HCT116 (cell line): ENCODE measurements at regions not wholly inside any gene's neighbourhood (a gene's known extent, or its start where the extent isn't known, plus 50 kb on each side); places are given as distances from the start of the nearest gene placed in this dataset.

Experiments
- CEBPB ChIP-seq: IDR thresholded peaks from 2 replicates; pipeline ENCODE4 v1.6.1; 2012; ENCODE audit warnings: low read depth
- CTCF ChIP-seq, 3 experiments: fragments of 200-600 bp in 1 of 3; sonication (generic) in 1 of 3; IDR thresholded peaks in 2 of 3; conservative IDR thresholded peaks in 1 of 3; 2 replicates each; pipeline ENCODE4 v1.5.1; 2012 to 2017; ENCODE audit warnings: low read depth in 2 of 3, low read length in 2 of 3, antibody characterized with exemption in 1 of 3, borderline replicate concordance in 1 of 3, control low read depth in 1 of 3, mild to moderate bottlenecking in 1 of 3, mixed read lengths in 1 of 3, mixed run types in 1 of 3, moderate library complexity in 1 of 3; ENCODE audit not compliant: insufficient read depth in 1 of 3

- no peak for TF ChIP-seq CTCF (IDR thresholded peaks at IDR 0.05 in 2 of 3, conservative IDR thresholded peaks at IDR 0.05 in 1 of 3; ENCODE audit: borderline replicate concordance in 1 of 3, insufficient read depth in 1 of 3, low read depth in 2 of 3, low read length in 2 of 3)
- no peak for TF ChIP-seq CEBPB
These were observed 626.1 kb downstream of the PTPRC start for GRCh38 chr1:199264911-199265310.
